Osteoblast (primary cell): ENCODE measurements at regions not wholly inside any gene's neighbourhood (a gene's known extent, or its start where the extent isn't known, plus 50 kb on each side); places are given as distances from the start of the nearest gene placed in this dataset.
"Not testable (repeated sequence)": the region's sequence is repeated elsewhere in the genome, so short reads cannot be mapped to it uniquely, and the experiment has no call there.

Source experiments
- DNase-seq: peaks from one replicate; pipeline ENCODE4 v3.0.0; 2011; ENCODE audit warnings: low spot score, mixed read lengths; ENCODE audit not compliant: insufficient read length; ENCODE audit errors: missing footprints
- H2AFZ ChIP-seq: 2 replicates; pipeline ENCODE4 v1.6.0; 2011; ENCODE audit warnings: mild to moderate bottlenecking, low read length
- H3K27ac ChIP-seq: 2 replicates; pipeline ENCODE4 v1.5.1; 2011; ENCODE audit warnings: mild to moderate bottlenecking, low read depth, low read length, moderate library complexity
- H3K27me3 ChIP-seq: 2 replicates; pipeline ENCODE4 v1.6.0; 2012; ENCODE audit warnings: mild to moderate bottlenecking, control low read depth, inconsistent platforms, low read length, moderate library complexity; ENCODE audit not compliant: insufficient read depth
- H3K36me3 ChIP-seq: 2 replicates; pipeline ENCODE4 v1.5.1; 2011; ENCODE audit warnings: mild to moderate bottlenecking, low read length, control low read depth, moderate library complexity; ENCODE audit not compliant: insufficient read depth
- H3K4me1 ChIP-seq: 2 replicates; pipeline ENCODE4 v1.5.1; 2011; ENCODE audit warnings: mild to moderate bottlenecking, low read length, control low read depth, moderate library complexity; ENCODE audit not compliant: insufficient read depth
- H3K4me2 ChIP-seq: 2 replicates; pipeline ENCODE4 v1.6.0; 2011; ENCODE audit warnings: mild to moderate bottlenecking, low read length; ENCODE audit not compliant: insufficient read depth
- H3K4me3 ChIP-seq: fragments of 200-600 bp; sonication (generic); 3 replicates; pipeline ENCODE4 v1.5.1; 2012; ENCODE audit warnings: mild to moderate bottlenecking, low read length, inconsistent platforms; ENCODE audit not compliant: insufficient read depth
- H3K79me2 ChIP-seq: 2 replicates; pipeline ENCODE4 v1.6.0; 2012; ENCODE audit warnings: mild to moderate bottlenecking, low read length, control low read depth, inconsistent platforms; ENCODE audit not compliant: insufficient read depth
- H3K9me3 ChIP-seq: 2 replicates; pipeline ENCODE4 v1.5.1; 2011; ENCODE audit warnings: low read depth, low read length, control low read depth
- H4K20me1 ChIP-seq: 2 replicates; pipeline ENCODE4 v1.6.0; 2012; ENCODE audit warnings: mild to moderate bottlenecking, low read length, control low read depth; ENCODE audit not compliant: insufficient read depth

DNA sequence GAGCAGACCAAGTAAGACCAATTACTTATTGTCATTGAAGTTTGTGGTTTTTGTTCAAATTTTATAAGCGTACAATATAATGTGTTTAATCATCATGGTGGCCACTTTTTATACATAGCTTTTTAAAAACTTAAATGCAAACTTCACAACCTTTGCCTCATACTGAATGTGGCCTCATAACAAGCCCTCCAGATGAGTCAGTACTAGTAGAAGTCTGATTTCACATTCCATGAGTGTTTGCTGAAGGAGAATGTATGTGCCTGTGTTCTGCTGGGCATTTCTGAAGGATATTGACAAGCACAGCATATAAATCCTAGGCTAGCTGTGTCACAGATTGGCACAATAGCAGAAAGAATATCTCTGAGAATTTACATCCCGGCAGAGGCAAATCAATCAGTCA, 506.4 kb downstream of the TUBA3C start:
- H3K36me3 ChIP-seq, H4K20me1 ChIP-seq, H3K27me3 ChIP-seq, DNase-seq, H3K4me1 ChIP-seq, H3K27ac ChIP-seq, H3K79me2 ChIP-seq, H3K4me3 ChIP-seq, H2AFZ ChIP-seq, H3K4me2 ChIP-seq, H3K9me3 ChIP-seq: not testable (repeated sequence)

DNA sequence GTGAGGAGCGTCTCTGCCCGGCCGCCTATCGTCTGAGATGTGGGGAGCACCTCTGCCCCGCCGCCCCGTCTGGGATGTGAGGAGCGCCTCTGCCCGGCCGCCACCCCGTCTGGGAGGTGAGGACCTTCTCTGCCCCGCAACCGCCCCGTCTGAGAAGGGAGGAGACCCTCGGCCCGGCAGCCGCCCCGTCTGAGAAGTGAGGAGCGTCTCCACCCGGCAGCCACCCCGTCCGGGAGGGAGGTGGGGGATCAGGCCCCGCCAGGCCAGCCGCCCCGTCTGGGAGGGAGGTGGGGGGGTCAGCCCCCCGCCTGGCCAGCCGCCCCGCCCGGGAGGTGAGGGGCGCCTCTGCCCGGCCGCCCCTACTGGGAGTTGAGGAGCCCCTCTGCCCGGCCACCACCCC, 507.8 kb downstream of the TUBA3C start:
- not testable (repeated sequence) for H3K9me3 ChIP-seq, H3K4me1 ChIP-seq, H3K4me3 ChIP-seq, H3K36me3 ChIP-seq, DNase-seq, H4K20me1 ChIP-seq, H3K27me3 ChIP-seq, H3K4me2 ChIP-seq, H3K27ac ChIP-seq, H3K79me2 ChIP-seq, H2AFZ ChIP-seq

DNA sequence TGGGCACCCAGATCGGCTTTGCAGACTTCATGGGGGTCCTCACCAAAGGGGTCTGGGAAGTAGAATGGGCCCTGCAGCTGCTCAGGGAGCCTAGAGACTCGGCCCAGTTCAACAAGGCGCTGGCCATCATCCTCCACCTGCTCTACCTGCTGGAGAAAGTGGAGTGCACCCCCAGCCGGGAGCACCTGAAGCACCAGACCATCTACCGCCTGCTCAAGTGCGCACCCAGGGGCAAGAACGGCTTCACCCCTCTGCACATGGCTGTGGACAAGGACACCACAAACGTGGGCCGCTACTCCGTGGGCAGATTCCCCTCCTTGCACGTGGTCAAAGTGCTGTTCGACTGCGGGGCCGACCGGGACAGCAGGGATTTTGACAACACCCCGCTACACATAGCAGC, 515.0 kb downstream of the TUBA3C start:
- not testable (repeated sequence) for H3K9me3 ChIP-seq, DNase-seq, H3K4me1 ChIP-seq, H3K27me3 ChIP-seq, H3K4me3 ChIP-seq, H4K20me1 ChIP-seq, H3K4me2 ChIP-seq, H2AFZ ChIP-seq, H3K79me2 ChIP-seq, H3K36me3 ChIP-seq, H3K27ac ChIP-seq

DNA sequence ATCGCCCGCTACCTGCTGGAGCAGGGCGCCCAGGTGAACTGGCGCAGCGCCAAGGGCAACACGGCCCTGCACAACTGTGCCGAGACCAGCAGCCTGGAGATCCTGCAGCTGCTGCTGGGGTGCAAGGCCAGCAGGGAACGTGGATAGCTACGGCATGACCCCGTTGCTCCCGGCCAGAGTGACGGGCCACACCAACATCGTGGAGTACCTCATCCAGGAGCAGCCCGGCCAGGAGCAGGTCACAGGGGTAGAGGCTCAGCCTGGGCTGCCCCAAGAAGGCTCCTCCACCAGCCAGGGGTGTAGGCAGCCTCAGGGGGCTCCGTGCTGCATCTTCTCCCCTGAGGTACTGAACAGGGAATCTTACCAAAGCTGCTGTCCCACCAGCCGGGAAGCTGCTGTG, 515.9 kb downstream of the TUBA3C start:
- H3K9me3 ChIP-seq, H3K4me2 ChIP-seq, H3K4me1 ChIP-seq, H3K4me3 ChIP-seq, DNase-seq, H2AFZ ChIP-seq, H3K79me2 ChIP-seq, H3K36me3 ChIP-seq, H3K27ac ChIP-seq, H3K27me3 ChIP-seq, H4K20me1 ChIP-seq: not testable (repeated sequence)

DNA sequence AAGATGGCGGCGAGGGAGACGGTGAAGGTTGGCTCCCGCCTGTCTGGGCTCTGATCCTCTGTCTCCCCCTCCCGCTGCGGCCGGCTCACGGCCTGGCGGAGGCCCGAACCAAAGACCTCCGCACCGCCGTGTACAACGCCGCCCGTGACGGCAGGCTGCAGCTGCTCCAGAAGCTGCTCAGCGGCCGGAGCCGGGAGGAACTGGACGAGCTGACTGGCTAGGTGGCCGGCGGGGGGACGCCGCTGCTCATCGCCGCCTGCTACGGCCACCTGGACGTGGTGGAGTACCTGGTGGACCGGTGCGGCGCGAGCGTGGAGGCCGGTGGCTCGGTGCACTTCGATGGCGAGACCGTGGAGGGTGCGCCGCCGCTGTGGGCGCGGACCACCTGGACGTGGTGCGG, 516.5 kb downstream of the TUBA3C start:
- not testable (repeated sequence) for H2AFZ ChIP-seq, H3K4me1 ChIP-seq, H3K4me2 ChIP-seq, H3K9me3 ChIP-seq, H3K79me2 ChIP-seq, H3K27me3 ChIP-seq, H3K36me3 ChIP-seq, H4K20me1 ChIP-seq, DNase-seq, H3K27ac ChIP-seq, H3K4me3 ChIP-seq

DNA sequence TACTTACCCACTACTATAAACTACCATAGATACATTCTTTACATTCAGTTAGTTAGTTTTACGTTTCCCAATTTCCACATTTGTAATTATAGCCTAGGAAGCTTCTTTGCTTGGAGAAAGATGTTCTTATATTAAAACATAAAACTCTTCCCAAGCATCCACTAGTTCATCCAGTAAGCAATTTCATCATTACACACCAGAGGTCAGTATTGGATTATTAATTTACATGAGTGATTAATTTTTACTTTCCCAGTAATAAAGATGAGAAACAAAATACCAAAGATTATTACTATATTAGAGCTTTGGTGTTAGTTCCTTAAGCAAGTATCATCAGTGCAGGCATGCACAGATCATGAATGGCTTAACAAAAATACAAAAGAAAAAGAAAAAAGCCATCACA, 518.4 kb downstream of the TUBA3C start:
- not testable (repeated sequence) for H2AFZ ChIP-seq, H3K27me3 ChIP-seq, H3K9me3 ChIP-seq, H3K79me2 ChIP-seq, H3K4me2 ChIP-seq, H3K4me3 ChIP-seq, H3K36me3 ChIP-seq, H3K4me1 ChIP-seq, H3K27ac ChIP-seq, H4K20me1 ChIP-seq, DNase-seq

DNA sequence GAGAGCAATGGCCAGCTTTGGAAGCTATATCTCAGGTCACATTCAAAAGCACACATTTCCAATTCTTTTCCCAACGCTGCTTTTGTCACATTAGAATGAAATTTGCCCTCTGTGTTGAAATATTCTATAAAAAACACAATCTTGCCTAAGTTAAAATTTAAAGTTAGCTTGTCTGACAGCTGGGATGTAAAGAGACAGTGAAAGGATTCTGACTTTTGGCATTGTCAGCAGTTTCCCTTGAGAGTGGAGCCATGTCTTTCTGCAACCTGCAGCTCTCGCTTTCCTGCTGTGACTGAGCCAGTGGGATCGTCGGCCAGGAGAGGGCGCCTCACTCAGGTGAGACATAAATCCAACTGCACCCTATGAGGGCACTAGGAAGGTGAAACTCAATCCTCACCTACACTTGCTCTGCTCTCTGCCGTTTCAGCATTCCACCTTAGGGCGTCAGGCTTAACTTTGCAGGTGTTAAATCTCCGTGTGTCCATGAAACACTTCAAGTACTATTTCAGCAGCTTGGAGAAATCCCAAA, 537.9 kb downstream of the TUBA3C start:
- not testable (repeated sequence) for H3K27me3 ChIP-seq, H3K4me2 ChIP-seq, H3K79me2 ChIP-seq, H3K36me3 ChIP-seq, H3K27ac ChIP-seq, H4K20me1 ChIP-seq, H3K9me3 ChIP-seq, DNase-seq, H3K4me1 ChIP-seq, H2AFZ ChIP-seq, H3K4me3 ChIP-seq

DNA sequence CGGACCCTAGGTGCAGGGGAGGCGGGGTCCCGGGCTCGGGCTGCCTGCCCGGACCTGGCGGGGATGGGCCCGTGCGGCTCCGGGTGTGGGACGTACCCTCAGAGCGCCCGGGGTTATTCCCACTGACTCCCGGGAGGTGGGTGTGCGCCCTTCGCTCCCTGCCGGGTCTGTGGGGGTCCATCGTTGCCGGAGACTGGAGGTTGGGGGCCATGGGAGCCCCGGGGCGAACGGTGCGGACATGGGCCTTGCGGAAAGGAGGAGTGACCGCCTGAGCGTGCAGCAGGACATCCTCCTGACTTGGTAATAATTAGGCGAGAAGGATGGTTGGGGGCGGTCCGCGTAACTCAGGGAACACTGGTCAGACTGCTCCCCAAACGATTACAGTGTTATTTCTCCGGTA, 552.7 kb downstream of the TUBA3C start:
- not testable (repeated sequence) for H3K36me3 ChIP-seq, H4K20me1 ChIP-seq, H3K4me3 ChIP-seq, H2AFZ ChIP-seq, H3K9me3 ChIP-seq, H3K4me2 ChIP-seq, H3K27me3 ChIP-seq, H3K79me2 ChIP-seq, H3K4me1 ChIP-seq, DNase-seq, H3K27ac ChIP-seq
